GM21825 (cell line): ENCODE measurements at regions not wholly inside any gene's neighbourhood (a gene's known extent, or its start where the extent isn't known, plus 50 kb on each side); places are given as distances from the start of the nearest gene placed in this dataset.
A peak's percentile ranks its signal among the peaks of the same experiment; 100 is the strongest.
"Not testable (repeated sequence)": the region's sequence is repeated elsewhere in the genome, so short reads cannot be mapped to it uniquely, and the experiment has no call there.

Experiments used
- ATAC-seq: cut with Tn5 transposase; IDR thresholded peaks from one replicate; pipeline ENCODE4 v1.9.1; 2021; ENCODE audit warnings: mild to moderate bottlenecking, moderate library complexity; ENCODE audit not compliant: unreplicated experiment

DNA sequence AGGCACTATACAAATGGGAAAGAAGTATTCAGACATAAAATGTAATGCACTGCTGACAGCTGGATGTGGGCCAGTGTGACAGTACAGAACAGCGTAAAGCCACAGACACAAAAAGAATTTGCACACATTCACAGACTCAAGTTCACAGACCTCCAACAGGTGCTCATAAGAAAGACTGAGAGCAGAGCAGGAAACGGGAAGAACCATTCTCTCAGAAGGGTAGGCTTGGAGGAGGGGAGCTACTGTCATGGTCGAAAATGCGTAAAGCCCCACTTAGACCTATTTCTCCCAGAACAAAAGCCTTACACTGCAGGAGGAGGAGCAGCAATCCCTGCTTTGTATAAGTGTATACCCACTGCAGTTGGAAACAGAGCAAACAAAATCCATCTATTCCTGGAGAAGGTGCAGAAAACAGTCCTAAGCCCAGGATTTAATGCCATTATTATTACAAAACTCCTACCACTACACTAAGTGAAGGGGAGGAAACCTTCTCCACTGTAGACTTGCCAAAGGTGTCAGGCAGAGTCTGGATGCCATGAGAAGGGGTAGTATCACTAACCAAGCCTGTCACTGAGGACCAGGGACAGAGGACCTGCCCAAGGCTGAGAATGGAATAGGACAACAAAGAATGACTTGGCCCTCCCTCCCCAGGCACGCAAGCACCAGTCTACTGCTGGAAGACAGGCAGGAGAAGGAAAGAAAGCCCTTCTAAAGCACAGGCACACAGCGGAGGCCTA is 103.0 kb upstream of the FAM25C start:
- ATAC-seq, result not testable (repeated sequence)

DNA sequence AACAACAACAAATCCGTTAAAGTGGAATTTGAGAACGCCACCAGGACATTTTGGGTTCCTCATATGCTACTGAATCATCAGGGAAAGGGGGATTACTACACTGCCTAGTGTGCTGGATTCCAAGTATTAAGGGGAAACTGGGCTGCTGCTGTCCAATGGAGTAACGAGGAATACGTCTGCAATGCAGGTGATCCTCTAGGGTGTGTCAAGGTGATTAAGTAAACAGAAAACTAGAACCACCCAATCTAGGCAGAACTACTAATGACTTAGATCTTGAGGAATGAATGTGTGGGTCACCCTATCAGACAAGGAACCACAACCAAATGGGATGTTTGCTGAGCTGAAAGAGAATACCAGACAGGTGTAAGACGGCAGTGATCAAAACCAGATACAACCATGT is 99.3 kb upstream of the FAM25C start:
- ATAC-seq, result not testable (repeated sequence)

DNA sequence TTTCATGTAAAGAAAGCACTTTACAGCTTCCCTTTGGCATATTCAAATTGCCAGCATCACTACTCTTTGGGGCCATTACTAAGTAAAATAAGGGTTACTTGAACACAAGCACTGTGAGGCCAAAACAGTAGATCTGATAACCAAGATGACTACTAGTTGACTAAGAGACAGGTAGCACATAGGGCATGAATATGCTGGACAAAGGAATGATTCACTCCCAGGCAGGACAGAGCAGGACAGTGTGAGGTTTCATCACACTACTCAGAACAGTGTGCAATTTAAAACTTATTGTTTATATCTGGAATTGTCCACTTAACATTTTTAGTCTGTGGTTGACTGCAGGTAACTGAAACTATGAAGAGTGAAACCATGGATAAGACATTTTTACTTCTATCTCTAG is 91.1 kb upstream of the FAM25C start:
- ATAC-seq, result not testable (repeated sequence)

DNA sequence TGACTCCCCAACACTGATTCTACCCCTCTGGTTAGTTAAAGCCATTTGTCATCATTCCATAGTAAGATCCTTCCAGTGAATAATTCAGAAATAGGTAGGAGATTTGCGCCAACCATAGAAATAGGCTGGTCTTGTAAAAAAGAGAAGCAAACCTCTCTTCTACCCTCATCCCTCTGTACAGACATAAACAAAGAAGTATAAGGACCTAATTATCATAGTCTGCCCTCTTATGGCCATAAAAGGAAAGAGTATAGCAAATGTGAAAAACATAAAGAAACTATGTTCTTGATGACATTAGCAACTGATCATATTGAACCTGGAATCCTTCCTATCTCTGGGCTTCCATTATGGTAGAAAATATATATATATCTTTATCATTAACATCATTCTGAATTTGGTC is 88.5 kb upstream of the FAM25C start:
- ATAC-seq, result not testable (repeated sequence)

DNA sequence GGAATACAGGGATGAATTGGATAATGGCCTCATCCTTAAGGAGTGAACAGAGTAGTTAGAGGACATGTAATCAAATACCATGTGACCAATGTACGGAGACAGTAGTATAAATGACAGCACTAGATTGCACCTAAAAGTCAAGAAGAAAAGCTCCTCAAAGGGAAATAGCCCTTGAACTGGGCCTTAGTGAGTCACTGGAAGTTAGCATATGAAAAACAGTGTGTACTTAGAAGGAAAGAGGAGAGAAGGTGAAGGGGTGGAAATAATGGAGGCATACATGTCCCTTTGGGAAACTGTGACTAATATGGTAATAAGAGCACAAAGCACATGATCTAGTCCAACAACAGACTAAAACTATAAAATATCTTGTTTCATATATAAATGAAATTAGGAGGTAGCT is 84.9 kb upstream of the FAM25C start:
- not testable (repeated sequence) for ATAC-seq

DNA sequence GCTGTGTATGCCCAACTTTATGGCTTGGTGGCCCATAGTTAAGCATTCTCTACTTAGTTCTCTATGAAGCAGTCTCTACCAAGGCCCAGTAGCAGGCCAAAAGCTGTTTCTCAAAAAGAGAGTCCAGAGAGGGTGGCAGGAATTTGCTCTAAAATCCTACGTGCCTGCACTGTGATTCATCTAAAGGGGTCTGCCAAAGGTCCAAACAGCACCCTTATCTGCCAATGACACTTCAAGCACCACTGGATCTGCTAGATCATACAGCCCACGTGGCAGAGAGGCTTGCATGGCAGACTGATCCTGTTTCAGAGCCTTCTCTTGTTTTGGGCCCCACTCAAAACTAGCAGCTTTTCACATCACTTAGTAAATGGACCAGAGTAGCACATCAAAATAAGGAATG is 71.6 kb upstream of the FAM25C start:
- not testable (repeated sequence) for ATAC-seq

DNA sequence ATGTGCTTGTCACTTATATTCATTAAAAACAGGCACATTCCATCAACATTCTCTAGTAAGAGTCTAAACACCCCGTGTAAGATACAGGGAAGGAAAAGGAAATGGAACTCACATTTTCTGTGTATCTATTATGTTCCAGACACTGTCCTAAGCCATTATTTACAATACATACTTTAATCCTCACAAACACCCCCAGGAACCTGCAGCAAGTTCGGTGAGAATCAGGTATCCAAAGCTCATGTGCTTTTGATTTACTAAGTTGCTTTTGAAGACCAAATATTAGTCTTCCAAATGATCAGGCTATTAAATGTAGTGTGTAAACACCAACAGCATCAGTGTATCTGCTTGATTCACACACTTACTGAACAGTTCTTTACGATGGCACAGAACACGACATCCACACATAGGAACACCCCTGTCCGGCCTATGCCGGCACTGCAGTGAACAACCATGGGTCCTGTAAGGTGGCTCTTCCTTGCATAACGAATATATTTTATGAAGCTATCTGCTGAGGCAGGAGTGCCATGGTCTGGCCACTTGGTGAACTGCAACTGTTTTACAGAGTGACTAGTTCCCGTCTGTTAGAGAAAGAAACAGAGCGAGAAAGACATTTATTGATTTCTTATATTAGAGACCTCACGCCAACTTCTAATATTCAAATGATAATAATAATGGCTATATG is 64.5 kb upstream of the FAM25C start:
- peak; percentile 67 for ATAC-seq

DNA sequence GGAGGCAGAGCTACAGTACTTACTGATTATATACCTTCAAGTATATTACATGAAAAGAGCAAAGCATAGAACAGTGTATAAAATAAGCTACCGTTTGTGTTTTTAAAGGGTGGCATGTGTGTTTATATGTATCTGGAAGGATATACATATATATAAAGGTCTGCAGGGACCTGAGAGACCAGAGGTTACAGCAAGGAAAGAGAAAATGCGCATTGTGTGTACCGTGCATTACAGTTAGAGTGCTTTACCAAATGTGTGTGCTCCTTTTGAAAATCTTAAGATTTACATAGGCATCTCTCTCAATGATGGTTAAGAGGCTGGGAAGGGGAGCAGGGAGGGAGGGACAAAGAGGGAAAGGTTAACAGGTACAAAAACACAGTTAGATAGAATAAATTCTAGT is 55.8 kb upstream of the FAM25C start:
- not testable (repeated sequence) for ATAC-seq
